Activated naive CD4-positive, alpha-beta T cell treated with Interleukin-2 at 50 U/mL for 16 hours (primary cell): ENCODE measurements at regions not wholly inside any gene's neighbourhood (a gene's known extent, or its start where the extent isn't known, plus 50 kb on each side); places are given as distances from the start of the nearest gene placed in this dataset.

Source experiments
- DNase-seq: peaks from one replicate; pipeline ENCODE4 v3.0.0-alpha.2; 2020

- DNase-seq: no peak
Observed at GRCh38 chr5:174159327-174160114, 114.0 kb downstream of the NSG2 start.

- no peak for DNase-seq
Observed at GRCh38 chr5:174165406-174165805, 119.9 kb downstream of the NSG2 start.

- DNase-seq: no peak
Observed at GRCh38 chr5:174166231-174167079, 120.9 kb downstream of the NSG2 start.

- DNase-seq: no peak
Observed at GRCh38 chr5:174167080-174167910, 121.8 kb downstream of the NSG2 start.

GRCh38 chr5:174172152-174172551 lies 126.6 kb downstream of the NSG2 start:
- no peak for DNase-seq

GRCh38 chr5:174172566-174172965 lies 127.1 kb downstream of the NSG2 start:
- no peak for DNase-seq

GRCh38 chr5:174173766-174174165 lies 128.3 kb downstream of the NSG2 start:
- DNase-seq: no peak

- no peak for DNase-seq
Observed at GRCh38 chr5:174175716-174176268, 130.3 kb downstream of the NSG2 start.

- no peak for DNase-seq
Observed at GRCh38 chr5:174176511-174176910, 131.0 kb downstream of the NSG2 start.

GRCh38 chr5:174177531-174177930 lies 132.0 kb downstream of the NSG2 start:
- no peak for DNase-seq

- DNase-seq: no peak
Observed at GRCh38 chr5:174177976-174178605, 132.6 kb downstream of the NSG2 start.

GRCh38 chr5:174180639-174181038 lies 135.1 kb downstream of the NSG2 start:
- DNase-seq: no peak

GRCh38 chr5:174182111-174182510 lies 136.6 kb downstream of the NSG2 start:
- DNase-seq: no peak

- no peak for DNase-seq
Observed at GRCh38 chr5:174183701-174184100, 138.2 kb downstream of the NSG2 start.

GRCh38 chr5:174185506-174185905 lies 140.0 kb downstream of the NSG2 start:
- no peak for DNase-seq

GRCh38 chr5:174186096-174186695 lies 140.7 kb downstream of the NSG2 start:
- no peak for DNase-seq

GRCh38 chr5:174187001-174187400 lies 141.5 kb downstream of the NSG2 start:
- no peak for DNase-seq

GRCh38 chr5:174187481-174187880 lies 142.0 kb downstream of the NSG2 start:
- DNase-seq: no peak

GRCh38 chr5:174188295-174188694 lies 142.8 kb downstream of the NSG2 start:
- no peak for DNase-seq

- DNase-seq: no peak
Observed at GRCh38 chr5:174189654-174190541, 144.4 kb downstream of the NSG2 start.

- no peak for DNase-seq
Observed at GRCh38 chr5:174191076-174191475, 145.6 kb downstream of the NSG2 start.
